ENCODE measurements at regions not wholly inside any gene's neighbourhood (a gene's known extent, or its start where the extent isn't known, plus 50 kb on each side); places are given as distances from the start of the nearest gene placed in this dataset.
"Not testable (repeated sequence)": the region's sequence is repeated elsewhere in the genome, so short reads cannot be mapped to it uniquely, and the experiment has no call there.

- in situ Hi-C loops (cut with HindIII; ENCODE audit: low pct_unique_long_range_greater_than_20kb, low sequenced_read_pairs): no loop called here
Measured at GRCh38 chr3:26989037-26989436, 366.5 kb downstream of the LRRC3B start.

GRCh38 chr3:26997226-26997625, 372.0 kb downstream of the NEK10 start:
- TF ChIP-seq JUND (IDR thresholded peaks at IDR 0.05; ENCODE audit: low read depth): no peak
- DNase-seq (ENCODE audit: low read depth in 1 of 2, low spot score in 1 of 2): no peak
- in situ Hi-C loops (cut with HindIII; ENCODE audit: low pct_unique_long_range_greater_than_20kb, low sequenced_read_pairs): no loop called here

More at GRCh38 chr3:26989037-26989436, 366.5 kb downstream of the LRRC3B start:
- DNase-seq (ENCODE audit: low read depth in 1 of 2, low spot score in 1 of 2): no peak
- TF ChIP-seq JUND (IDR thresholded peaks at IDR 0.05; ENCODE audit: low read depth): no peak

DNA sequence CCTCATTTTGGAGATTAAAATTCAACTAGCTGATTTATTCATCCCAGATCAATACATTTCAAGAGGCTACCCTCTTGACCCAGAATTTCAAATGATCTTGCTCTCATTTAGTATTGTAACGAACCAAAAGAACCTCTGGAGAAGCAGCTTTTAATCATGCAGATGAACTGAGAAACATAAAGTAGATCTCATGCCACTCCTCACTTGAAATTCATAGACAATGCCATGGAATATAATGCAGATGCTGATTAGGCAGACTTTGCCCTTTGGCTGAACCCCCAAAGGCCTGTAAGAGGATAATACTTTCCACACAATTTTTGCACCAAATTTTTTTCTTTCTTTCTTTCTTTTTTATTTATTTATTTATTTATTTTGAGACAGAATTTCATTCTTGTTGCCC, 358.3 kb downstream of the NEK10 start:
- no peak for TF ChIP-seq JUND (IDR thresholded peaks at IDR 0.05; ENCODE audit: low read depth)
- in situ Hi-C loops (cut with HindIII; ENCODE audit: low pct_unique_long_range_greater_than_20kb, low sequenced_read_pairs): no loop called here
- DNase-seq (ENCODE audit: low read depth in 1 of 2, low spot score in 1 of 2): no peak

- TF ChIP-seq JUND (IDR thresholded peaks at IDR 0.05; ENCODE audit: low read depth): no peak
- peak in 1 of 2 experiments; percentile 62 for DNase-seq (ENCODE audit: low read depth in 1 of 2, low spot score in 1 of 2)
- in situ Hi-C loops (cut with HindIII; ENCODE audit: low pct_unique_long_range_greater_than_20kb, low sequenced_read_pairs): no loop called here
Measured at GRCh38 chr3:27022096-27022761, 347.0 kb downstream of the NEK10 start.

DNA sequence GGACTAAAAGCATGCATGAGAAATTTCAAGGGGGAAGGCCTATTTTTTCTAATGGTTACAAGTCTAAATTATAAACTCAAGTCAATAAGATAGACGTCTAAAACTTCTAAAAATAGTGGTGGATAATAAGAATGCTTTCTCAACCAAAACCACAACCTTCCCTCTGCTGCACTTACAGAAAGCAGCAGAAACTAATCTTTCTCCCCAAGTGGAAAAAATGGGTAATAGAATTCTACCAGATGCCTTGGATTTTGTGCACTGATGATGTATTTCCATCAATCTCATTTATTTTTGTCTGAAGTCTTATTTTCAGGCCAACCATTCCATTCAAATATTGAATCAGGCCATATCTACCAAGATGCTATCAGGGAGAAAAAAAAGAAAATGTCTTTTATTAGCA, 344.7 kb downstream of the NEK10 start:
- TF ChIP-seq JUND (IDR thresholded peaks at IDR 0.05; ENCODE audit: low read depth): no peak
- DNase-seq (ENCODE audit: low read depth in 1 of 2, low spot score in 1 of 2): no peak
- in situ Hi-C loops (cut with HindIII; ENCODE audit: low pct_unique_long_range_greater_than_20kb, low sequenced_read_pairs): no loop called here

- TF ChIP-seq JUND (IDR thresholded peaks at IDR 0.05; ENCODE audit: low read depth): no peak
- no peak for DNase-seq (ENCODE audit: low read depth in 1 of 2, low spot score in 1 of 2)
- in situ Hi-C loops (cut with HindIII; ENCODE audit: low pct_unique_long_range_greater_than_20kb, low sequenced_read_pairs): no loop called here
Measured at GRCh38 chr3:27025718-27026117, 343.5 kb downstream of the NEK10 start.

DNA sequence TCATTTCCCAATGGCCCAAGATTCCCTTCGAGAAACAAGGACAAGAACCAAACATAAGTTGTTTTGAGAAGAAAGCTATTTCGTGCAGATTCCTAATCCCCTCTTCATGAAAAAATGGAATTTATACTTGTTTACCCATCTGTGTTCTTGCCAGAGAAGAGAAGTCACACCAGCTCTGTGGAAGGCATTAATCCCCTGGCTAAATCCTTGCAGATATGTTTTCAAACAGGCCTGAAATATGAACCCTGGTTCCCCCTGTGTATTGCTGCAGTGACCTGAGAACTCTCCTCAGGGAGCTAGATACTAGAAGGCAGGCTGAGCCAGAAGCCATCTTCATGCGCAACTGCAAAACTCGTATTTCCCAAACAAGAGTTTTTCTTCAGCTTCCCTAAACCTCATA, 337.7 kb downstream of the NEK10 start:
- DNase-seq (ENCODE audit: low read depth in 1 of 2, low spot score in 1 of 2): no peak
- in situ Hi-C loops (cut with HindIII; ENCODE audit: low pct_unique_long_range_greater_than_20kb, low sequenced_read_pairs): no loop called here
- TF ChIP-seq JUND (IDR thresholded peaks at IDR 0.05; ENCODE audit: low read depth): no peak

- no peak for DNase-seq (ENCODE audit: low read depth in 1 of 2, low spot score in 1 of 2)
- in situ Hi-C loops (cut with HindIII; ENCODE audit: low pct_unique_long_range_greater_than_20kb, low sequenced_read_pairs): no loop called here
- TF ChIP-seq JUND (IDR thresholded peaks at IDR 0.05; ENCODE audit: low read depth): no peak
Measured at GRCh38 chr3:27034255-27034654, 334.9 kb downstream of the NEK10 start.

GRCh38 chr3:27040674-27041073, 328.5 kb downstream of the NEK10 start:
- TF ChIP-seq JUND (IDR thresholded peaks at IDR 0.05; ENCODE audit: low read depth): no peak
- no peak for DNase-seq (ENCODE audit: low read depth in 1 of 2, low spot score in 1 of 2)
- in situ Hi-C loops (cut with HindIII; ENCODE audit: low pct_unique_long_range_greater_than_20kb, low sequenced_read_pairs): no loop called here

DNA sequence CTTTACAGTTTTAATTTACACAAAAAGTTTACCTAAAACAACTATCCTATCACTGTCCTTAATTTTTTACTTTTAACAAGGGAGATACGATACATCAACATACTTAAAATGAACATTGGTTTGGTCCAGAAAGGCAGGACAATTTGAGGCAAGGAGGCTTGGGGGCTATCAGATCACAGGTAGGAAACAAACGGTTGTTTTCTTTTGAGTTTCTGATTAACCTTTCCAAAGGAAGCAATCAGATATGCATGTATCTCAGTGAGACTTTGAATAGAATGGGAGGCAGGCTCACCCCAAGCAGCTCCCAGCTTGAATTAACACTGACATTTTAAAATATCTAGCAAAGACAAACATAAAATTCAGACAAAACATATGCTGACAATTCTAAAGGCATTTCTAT, 326.6 kb downstream of the NEK10 start:
- DNase-seq (ENCODE audit: low read depth in 1 of 2, low spot score in 1 of 2); in situ Hi-C loops (cut with HindIII; ENCODE audit: low pct_unique_long_range_greater_than_20kb, low sequenced_read_pairs): not testable (repeated sequence)

DNA sequence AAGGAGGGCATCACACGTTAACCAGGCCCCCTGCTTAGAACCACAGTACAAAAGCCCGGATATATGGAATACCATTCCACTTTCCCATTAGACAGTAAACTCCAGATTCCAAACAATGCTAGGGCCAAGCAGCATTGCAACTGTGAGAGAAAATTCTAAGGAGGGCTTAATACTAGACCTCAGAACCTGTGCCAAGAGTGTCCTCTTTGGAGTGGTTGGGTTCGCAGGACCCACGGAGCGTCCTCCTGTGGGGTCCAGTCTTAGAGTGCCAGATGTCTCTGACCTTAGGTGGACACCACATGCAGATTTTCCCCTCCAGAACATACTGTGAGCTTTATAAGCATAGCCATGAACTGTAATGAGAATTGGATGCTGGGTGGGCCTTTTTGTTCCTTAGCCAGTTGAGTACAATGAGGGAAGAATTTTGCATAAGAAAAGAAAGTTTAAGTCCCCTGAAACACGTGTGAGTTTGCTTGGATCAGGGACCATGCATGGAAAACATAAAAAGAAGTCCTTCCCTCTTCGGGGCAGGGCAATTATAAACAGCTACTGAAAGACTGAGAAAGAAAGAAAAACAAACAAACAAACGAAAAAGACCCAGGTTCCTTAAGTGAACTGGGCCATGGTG, 325.7 kb downstream of the NEK10 start:
- in situ Hi-C loops (cut with HindIII; ENCODE audit: low pct_unique_long_range_greater_than_20kb, low sequenced_read_pairs): no loop called here
- no peak for DNase-seq (ENCODE audit: low read depth in 1 of 2, low spot score in 1 of 2)

DNA sequence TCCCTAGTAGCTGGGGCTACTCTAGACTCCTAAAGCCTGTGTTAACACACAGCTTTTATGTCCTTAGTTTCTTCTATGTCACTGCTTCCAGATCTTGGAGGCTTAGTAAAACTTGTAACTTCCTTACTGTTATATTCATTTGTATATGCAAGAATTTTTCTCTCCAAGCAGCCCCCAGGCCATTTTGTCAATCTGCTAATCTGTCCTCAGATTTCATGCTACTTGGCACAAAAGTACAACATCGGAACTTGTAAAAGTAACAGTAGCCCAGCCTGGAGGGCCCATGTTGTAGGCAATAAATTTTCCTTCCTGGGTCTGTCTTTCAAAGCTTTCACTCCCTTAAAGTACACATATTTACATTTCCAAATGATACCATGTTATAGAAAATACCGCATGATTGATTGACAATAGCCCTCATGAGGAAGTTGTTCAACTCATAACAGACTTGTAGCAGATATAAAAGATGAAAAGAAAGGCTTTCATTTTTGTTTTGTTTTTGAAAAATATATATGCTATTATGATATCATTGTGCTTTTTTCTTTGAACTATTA, 324.2 kb downstream of the NEK10 start:
- TF ChIP-seq JUND (IDR thresholded peaks at IDR 0.05; ENCODE audit: low read depth): no peak
- in situ Hi-C loops (cut with HindIII; ENCODE audit: low pct_unique_long_range_greater_than_20kb, low sequenced_read_pairs): no loop called here
- no peak for DNase-seq (ENCODE audit: low read depth in 1 of 2, low spot score in 1 of 2)

More for the DNA sequence above, 325.7 kb downstream of the NEK10 start:
- TF ChIP-seq JUND (IDR thresholded peaks at IDR 0.05; ENCODE audit: low read depth): no peak

GRCh38 chr3:27046351-27046750, 322.8 kb downstream of the NEK10 start:
- DNase-seq (ENCODE audit: low read depth in 1 of 2, low spot score in 1 of 2): peak in 1 of 2 experiments; percentile 65
- in situ Hi-C loops (cut with HindIII; ENCODE audit: low pct_unique_long_range_greater_than_20kb, low sequenced_read_pairs): no loop called here
- no peak for TF ChIP-seq JUND (IDR thresholded peaks at IDR 0.05; ENCODE audit: low read depth)

Data from T47D (cell line).